HG02840 (cell line): ENCODE measurements at regions not wholly inside any gene's neighbourhood (a gene's known extent, or its start where the extent isn't known, plus 50 kb on each side); places are given as distances from the start of the nearest gene placed in this dataset.

Experiments
- ATAC-seq: cut with Tn5 transposase; IDR thresholded peaks from one replicate; pipeline ENCODE4 v1.9.1; 2021; ENCODE audit warnings: mild to moderate bottlenecking, moderate library complexity, moderate number of reproducible peaks; ENCODE audit not compliant: unreplicated experiment, low FRiP score

DNA sequence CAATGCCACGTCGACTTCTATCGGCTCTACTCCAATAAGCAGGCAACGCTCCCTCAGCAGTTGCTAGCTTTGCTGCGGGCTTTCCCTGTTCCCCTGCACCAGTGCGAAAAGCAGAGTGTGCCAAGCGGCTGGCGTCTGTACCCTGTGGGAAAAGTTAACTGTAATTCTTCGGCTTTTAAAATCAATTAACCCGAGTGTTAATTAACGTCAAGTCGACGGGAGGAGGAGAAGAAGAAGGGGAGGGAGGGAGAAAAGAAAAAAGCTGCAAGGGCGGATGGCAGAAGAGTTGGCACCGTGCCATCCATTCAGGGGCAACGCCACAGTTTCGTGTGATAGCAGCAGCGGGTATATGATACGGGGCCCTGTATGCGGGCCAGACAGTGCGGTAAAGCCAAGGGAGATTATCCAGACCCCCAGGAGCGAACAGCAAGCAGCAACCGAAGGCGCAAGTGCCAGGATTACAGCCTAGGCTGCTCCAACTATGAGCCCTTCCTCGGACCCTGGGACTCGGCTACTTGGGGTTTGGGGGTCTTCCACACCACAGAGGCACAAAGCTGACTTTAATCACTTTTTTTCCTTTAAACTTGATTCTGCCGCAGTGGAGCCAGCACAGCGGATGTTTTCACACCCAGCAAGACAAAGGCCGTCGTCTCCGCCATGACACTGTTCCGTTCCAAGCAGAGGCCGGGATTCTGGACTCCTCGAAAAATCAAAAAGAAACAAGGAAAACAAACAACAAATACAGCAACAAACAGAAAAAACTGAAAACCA, 253.8 kb upstream of the PMFBP1 start:
- no peak for ATAC-seq

DNA sequence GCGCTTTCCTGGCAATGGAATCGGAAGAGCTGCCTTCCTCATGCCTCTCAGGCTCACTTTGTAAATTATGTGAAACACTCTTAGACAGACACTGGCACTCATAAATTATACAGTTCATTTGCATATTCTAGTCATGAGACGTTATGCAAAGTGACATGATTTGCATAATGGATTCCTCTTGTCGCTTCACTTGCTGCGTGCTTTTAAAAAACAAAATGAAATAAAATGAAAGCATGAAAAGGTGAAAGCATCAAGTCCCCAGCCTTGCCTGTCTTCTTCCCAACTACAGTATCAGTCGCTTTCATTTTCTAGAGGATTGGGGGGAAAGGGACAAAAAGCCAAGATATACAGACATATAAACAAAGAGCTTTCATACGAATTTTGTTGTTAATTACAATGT, 252.8 kb upstream of the PMFBP1 start:
- ATAC-seq, result no peak

DNA sequence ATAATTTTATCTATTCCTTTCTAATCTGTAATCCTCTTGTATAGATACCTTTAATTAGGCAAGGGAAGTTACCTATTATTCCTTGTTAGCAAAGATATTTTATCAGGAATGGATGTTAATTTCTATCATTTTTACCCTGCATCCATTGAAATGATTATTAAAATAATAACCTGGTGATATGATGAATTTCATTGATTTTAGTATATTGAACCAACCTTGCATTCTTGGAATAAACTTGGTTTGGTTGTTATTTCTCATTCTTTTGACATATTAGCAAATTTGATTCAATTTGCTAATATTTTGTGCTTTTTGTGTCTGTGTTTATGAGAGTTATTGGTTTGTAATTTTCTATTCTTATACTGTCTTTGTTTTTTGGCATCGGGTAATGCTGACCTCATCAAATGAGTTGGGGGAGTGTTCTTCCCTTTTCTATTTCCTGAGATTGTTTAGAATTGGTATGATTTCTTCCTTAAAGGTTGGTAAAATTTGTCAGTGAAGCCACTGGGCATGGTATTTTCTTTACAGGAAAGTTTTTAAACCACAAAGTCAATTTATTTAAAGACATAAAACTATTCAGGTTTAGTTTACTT, 250.4 kb upstream of the PMFBP1 start:
- no peak for ATAC-seq

DNA sequence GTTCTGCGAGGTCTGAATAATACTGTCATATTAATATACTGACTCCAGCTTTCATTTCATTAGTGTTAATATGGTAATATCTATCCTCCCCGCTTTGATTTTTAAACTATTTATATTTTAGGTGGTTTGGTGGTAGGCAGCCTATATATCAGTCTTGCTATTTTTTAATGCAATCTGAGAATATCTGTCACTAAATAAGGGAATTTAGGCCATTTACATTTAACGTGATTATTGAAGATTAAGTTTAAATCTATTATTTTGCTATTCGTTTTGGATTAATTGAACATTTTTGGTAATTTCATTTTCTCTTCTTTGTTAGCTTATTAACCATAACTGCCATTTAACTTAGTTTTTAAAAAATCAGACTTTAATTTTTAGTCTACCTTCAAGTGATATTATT, 247.7 kb upstream of the PMFBP1 start:
- ATAC-seq, result no peak

DNA sequence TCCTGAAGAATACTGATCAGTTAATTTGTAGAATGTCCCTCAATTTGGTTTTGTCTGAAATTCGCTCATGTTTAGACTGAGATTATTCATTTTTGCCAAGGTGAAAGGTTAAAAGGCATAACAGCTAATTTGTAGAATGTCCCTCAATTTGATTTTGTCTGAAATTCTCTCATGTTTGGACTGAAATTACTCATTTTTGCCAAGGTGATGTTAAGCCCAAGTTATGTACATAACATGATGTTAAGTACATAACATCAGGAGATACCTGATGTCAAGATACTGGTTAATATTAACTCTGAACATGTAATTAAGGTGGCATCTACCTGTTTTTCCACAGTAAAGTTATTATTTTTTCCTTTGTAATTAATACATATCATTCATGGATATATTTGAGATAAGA, 243.4 kb upstream of the PMFBP1 start:
- no peak for ATAC-seq

DNA sequence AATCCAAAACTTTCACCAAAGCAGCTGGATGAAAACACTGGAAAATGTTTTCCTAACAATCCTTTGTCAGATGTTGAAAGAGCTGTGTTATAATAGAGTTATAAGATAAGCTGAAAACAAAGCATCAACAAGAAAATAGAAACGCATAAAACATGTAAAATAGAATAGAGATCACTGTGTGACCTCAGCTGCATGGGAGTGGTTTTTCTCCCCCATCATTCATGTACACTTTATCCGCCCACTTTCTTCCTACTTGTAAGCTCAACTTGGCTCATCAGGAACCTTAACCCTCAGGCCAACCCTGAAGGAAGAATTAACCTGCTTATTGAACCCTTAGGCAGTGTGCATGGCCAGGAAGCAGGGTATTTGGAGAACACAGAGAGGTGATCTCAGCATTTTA, 238.5 kb upstream of the PMFBP1 start:
- ATAC-seq, result no peak

DNA sequence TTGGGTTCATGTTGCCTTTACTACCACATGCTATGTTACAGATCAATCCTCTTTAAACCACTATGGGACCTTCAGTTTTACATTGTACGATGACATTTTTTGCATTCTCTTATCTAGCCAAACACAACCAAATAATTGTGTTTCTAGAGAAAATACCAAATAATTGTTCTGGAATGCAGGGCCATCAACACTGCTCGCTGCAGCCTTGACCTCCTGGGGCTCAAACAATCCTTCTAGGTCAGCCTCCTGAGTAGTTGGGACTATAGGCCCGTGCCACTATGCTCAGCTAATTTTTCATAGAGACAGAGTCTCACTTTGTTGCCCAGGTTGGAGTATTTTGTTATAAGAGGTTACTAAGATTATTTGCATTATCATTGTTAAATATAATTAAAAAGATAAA, 237.5 kb upstream of the PMFBP1 start:
- no peak for ATAC-seq

DNA sequence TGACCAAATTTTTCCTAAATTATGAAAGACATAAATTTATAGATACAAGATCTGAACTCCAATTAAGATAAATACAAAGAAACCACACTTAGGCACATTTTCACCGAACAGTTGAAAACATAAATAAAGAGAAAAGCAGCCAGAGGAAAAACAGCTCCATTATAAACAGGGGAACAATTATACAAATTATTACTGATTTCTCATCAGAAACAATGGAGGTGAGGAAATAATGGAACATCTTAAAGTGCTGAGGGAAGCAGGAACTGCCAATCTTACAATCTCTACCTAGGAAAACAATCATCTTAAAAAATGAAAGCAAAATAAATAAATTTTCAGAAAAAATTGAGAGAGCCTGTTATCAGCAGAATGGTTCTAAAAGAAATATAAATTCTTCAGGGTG, 234.4 kb upstream of the PMFBP1 start:
- no peak for ATAC-seq

DNA sequence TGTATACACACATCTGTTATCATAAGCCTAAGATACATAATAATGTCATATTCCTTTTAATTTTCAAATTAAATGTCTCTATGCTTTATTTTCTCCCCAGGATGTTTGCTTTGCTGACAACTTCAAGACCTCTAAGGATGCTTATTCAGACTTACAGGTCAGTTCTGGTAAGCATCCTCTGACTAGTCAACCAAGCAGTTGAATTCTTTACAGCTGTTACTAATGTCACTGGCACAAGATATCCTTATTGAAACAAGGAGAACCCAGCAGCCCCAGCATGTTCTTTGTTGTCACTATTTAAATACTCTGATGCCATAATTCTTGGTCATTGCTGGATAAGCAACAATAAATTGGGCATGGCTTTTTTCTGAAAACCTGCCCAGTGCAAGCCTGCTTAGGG, 232.3 kb upstream of the PMFBP1 start:
- no peak for ATAC-seq

DNA sequence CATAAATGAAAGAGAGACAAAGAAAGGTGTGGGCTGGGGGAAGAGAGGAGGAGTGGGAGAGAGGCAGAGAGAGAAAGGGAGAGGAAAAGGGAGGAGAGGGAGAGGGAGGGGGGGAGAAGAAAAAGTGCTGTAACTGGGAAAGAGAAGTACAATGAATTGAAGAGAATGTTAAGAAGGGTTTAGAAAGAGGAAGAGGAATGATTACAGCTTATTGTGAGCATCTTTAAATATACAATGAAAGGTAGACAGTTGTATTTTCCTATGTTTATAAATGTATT, 229.1 kb upstream of the PMFBP1 start:
- ATAC-seq, result no peak

DNA sequence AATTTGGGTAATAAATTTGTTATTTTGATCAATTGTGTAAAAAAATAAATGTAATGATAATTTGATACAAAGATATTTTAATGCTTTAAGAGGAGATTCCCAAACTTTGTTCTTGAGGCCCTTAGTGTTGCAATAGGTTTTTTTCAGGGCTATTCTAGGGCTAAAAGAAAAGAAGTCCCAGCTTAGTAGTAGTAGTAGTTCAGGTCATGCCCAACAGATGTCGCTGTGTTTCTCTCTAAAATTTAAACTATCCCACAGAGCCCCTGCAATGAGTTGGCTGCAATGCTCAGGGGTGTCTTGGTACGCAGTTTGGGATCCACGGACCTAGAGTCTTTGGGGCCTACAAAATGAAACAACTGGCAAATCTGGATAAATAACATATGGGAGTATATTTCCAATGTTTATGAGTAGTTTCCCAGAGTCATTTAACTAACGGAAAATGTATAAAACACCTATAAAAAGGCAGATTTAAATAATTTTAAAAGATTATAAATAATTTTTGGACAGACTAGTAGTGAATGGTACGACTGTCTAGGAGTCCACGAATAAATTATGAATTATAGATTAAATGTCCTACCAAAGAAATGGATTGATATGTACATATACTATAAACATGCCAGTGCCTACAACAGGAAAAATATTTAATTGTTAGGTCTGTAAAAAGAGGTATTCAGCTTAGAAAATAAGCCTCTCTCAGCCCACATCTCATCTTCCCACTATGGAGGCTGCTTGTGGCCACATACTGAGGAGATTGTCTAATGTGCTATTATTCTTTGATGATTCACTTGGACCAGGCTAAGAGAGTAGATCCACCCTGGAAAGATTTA, 228.5 kb upstream of the PMFBP1 start:
- no peak for ATAC-seq

DNA sequence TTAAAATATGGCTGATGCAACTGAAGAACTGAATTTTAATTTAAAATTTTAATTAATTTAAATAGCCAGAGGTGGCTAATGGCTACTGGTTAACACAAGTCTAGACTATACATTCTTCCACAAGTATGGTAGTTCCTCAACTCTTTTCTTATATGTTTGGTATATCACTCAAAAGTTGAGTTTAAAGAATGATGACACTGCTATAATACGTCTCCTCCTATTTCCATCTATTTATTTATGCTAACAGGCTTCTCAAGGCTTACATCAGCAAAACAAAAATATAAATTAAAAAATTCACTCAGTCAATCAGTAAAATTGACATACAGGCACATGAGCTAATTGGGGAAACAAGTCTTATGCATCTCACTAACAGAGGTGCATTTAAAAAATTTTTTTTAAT, 227.9 kb upstream of the PMFBP1 start:
- ATAC-seq, result no peak

DNA sequence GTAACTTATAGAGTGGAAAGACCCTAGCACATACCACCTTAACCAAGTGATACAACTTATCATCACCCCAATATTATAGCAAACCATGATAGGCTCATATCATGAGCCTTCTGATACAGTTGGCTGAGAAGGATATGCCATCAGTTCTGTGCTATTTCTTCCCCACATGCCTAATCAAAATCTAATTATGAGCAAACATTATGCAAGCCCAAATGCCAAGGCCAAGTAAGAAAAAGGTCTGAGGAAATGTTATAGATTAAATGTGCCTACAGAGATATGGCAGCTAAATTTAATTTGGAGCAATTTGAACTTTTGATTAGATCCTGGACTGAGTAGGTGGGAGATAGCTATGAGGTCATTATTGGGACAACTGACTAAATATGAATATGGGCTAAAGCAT, 225.9 kb upstream of the PMFBP1 start:
- ATAC-seq, result no peak

DNA sequence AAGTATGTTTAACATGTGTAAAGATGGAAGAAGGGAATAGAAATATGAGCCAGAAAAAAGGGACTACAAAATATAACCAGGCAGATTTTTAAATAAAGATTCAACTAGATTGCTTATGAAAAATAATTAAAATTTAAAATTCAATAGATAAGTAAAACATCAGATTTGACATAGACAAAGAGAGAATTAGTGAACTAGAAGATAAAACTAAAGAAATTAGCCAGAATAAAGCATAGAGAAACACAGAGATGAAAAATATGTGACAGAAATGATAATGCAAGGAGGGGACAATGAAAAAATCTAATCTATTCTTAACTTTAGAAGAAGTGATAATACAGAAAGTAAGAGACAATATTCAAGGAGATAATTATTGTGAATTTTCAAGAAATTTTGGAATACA, 222.6 kb upstream of the PMFBP1 start:
- ATAC-seq, result no peak

DNA sequence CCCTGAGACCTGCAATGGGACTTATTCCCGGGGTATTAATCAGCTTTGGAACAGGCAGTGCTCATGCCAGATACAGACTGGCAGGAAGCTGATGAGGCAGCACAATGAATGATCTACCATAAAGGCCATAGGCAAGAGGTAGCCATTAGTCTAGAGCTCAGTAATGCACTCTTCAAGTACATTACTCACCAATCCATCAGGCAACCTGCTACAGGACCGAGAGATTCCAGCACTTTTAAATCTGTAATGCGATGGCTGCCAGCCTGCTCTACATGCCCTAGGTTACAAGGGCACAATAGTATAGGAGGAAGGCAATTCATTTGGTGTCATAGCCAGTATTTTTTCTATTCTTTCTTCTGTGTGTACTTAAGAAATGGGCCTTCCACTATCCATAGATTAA, 217.8 kb upstream of the PMFBP1 start:
- ATAC-seq, result no peak

DNA sequence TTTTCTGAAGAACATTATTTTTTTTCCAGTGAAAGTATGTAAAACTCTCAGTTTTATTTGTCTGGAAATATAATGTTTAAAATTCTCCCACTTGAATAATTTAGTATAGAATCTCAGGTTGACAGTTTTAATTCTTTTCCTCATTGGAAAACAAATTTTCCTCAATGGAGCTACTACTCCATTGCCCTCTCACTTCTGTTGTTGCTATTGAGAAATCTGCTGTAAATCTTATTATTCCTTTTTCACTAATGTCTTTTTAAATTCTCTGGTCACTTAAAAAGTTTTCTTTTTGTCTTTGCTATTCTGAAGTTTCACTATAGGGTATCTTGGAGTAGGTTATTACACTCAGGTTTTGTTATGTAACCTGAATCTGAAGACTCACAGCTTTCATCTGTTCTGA, 216.1 kb upstream of the PMFBP1 start:
- no peak for ATAC-seq

DNA sequence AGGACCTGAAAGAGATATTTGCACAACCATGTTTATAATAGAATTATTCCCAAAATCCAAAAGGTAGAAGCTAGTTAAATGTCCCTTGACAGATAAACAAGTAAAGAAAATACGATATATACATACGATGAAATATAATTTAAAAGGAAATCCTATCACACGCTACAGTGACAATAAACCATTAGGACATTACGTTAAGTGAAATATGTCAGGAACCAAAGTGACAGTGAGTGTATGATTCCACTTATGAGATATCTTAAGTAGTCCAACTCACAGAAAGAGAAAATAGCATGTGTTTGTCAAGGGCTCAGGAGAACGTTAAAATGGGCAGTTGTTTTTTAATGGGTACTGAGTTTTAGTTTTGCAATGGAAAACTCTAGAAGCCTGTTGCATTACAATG, 212.7 kb upstream of the PMFBP1 start:
- no peak for ATAC-seq

DNA sequence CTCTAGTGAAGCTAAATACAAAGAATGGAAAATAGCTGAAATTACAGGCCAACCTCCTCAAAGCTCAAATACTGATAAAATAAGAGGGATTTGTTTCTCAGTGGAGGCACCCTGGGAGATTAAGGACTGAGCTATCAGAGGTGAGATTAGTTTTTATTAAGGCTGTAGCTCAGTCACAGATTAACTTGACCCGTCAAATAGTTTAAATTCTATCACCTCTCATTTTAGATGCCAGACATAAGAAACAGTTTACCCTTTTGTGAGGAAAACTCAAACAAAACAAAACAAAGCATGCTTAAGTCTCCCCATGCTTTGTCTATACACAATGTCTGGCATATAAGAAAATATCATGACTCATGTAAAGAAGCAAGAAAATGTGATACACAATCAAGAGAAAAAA, 208.3 kb upstream of the PMFBP1 start:
- no peak for ATAC-seq

DNA sequence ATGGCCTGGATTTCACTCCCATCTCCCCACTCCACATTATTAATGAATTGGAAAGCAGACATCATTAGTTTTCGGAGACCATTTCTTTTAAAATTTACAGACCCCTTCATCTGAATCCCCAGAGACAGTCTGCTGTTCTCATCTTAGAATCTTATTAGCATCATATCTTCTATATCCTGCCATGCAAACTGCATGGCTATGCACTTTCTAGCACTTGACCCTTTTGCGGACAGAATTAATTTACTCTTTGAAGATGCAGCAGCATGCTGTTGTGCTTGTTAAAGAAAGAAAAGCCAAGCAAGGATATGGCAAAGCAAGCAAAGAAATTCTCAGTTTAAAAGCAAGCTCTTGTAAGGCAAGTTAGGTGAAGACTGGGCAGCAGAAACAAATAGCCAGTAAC, 201.2 kb upstream of the PMFBP1 start:
- ATAC-seq, result no peak

DNA sequence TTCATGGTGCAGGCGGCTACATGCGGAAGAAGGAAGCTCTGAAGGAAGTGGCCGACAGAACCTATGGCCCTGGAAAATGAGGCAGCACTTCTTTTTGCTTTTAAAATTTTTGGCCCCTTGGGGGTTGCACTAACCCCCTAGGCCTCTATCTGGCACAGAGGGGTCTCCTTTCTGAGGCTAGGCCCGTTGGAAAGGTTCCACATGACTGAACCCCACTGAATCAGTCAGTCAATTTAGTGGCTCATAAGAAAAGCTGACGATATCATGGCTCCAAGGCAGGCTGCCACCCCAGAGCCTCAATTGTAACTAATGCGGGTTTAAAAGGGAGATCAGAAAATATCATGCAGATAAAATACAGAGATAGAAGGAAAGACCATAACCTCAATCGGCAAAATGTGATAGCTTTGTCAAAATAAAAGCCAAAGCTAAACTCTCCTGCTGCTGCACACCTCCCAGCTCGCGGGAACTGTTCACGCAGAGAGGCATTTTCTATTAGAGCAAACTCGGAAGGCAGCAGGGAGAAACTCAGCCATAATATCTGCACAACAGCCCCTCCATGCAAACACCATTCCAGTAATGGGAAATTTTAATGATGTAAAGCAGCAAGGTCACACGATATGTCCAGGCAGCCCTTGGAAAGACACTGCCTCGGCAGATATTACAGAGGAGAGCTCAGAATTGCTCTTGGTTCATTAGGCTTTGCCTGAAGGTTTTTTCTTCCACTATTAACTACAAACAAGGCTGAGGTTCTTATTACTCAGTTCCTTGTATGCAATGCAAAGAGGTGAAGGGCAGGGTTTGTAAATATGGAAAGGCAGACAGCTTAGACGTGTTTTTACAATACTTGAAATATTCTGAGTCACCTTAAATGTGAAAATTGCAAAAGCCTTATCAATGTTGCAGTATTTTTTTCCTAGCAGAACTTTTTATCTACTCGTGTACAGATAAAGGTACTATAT, 200.4 kb upstream of the PMFBP1 start:
- ATAC-seq, result no peak
